ENCODE measurements at regions not wholly inside any gene's neighbourhood (a gene's known extent, or its start where the extent isn't known, plus 50 kb on each side); places are given as distances from the start of the nearest gene placed in this dataset.

GRCh38 chr9:38295764-38296163 lies 96.7 kb upstream of the ALDH1B1 start:
- H3K4me3 ChIP-seq (ENCODE audit: low read depth, low read length): no peak overlapping the region
- no peak for TF ChIP-seq CTCF (IDR thresholded peaks at IDR 0.05; ENCODE audit: control insufficient read depth, extremely low read depth, insufficient read depth)
- DNase-seq (ENCODE audit: low read depth): no peak

DNA sequence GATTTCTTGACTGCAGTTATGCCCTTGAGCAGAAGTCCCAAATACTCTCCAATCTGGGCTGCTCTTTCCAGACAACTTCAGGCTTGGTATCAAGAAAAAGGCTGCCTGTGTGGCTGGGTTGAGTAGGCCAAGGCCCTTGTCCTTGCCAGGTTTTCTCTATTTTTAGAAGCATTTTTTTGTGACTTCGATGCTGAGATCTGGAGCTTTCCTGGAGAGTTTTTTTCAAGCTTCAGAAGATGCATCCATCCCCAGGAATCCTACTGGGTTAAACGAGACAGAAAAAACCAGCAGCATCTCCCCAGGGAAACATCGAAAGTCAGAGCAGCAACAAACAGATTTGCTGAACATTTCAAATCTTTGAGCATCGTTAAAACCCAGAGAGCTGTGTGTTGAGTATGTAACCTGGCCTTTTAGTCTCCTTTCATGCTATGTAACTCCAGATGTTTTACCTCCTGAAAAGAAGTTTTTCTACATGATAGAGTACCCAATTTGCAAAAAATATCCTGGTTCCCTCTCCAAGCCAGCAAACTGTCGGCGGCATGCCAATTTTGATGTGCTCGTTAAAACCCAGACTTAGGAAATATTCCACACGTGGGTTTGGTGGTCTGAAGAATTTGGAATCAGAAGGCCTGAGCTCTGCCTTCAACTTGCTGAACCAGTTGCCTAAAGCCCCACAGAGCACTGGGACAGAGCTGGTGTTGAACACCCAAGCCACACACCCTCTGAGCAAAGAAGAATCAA lies 98.1 kb upstream of the ALDH1B1 start:
- H3K4me3 ChIP-seq (ENCODE audit: low read depth, low read length): no peak overlapping the region
- no peak for DNase-seq (ENCODE audit: low read depth)
- no peak for TF ChIP-seq CTCF (IDR thresholded peaks at IDR 0.05; ENCODE audit: control insufficient read depth, extremely low read depth, insufficient read depth)

- no peak for DNase-seq (ENCODE audit: low read depth)
- TF ChIP-seq CTCF (IDR thresholded peaks at IDR 0.05; ENCODE audit: control insufficient read depth, extremely low read depth, insufficient read depth): no peak
- no peak overlapping the region for H3K4me3 ChIP-seq (ENCODE audit: low read depth, low read length)
Measured at GRCh38 chr9:38293022-38293421, 99.5 kb upstream of the ALDH1B1 start.

DNA sequence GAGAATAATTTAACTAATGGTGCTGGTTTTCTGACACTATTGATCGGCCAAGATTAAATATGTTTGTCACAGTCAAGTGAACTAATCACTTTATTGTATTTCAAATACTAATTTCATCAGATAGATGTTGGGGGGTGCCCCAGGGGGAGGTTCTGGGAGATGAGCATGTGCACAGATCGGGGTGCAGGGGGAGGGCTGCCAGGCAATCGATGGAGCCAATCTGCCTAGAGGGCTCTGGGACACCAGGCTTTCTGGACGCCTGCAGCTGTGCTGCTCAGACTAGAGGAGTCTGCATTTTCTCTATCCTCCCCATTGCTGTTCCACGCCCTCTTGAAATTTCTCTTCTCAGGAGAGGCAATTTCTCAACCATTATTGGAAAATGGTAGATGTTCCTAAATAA lies 100.0 kb upstream of the ALDH1B1 start:
- TF ChIP-seq CTCF (IDR thresholded peaks at IDR 0.05; ENCODE audit: control insufficient read depth, extremely low read depth, insufficient read depth): no peak
- no peak overlapping the region for H3K4me3 ChIP-seq (ENCODE audit: low read depth, low read length)
- no peak for DNase-seq (ENCODE audit: low read depth)

DNA sequence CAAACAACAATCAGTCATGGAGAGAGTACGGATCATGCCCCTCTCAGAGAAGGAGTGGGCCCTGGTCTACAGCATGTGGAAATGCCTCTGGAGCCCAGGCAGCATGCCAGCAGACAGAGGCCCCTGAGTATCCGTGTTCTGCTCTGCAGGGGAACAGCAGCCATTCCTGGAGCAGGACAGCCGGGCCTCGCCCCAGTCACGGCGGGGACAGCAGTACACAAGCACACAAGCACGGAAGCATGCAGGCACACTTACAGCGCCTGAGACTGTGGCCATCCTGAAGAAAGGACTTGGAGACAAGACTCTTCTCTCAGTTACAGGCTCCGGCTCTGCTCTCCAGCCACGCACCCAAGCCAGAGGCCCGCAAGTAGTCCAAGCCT lies 102.6 kb upstream of the ALDH1B1 start:
- TF ChIP-seq CTCF (IDR thresholded peaks at IDR 0.05; ENCODE audit: control insufficient read depth, extremely low read depth, insufficient read depth): no peak
- no peak overlapping the region for H3K4me3 ChIP-seq (ENCODE audit: low read depth, low read length)
- no peak for DNase-seq (ENCODE audit: low read depth)

DNA sequence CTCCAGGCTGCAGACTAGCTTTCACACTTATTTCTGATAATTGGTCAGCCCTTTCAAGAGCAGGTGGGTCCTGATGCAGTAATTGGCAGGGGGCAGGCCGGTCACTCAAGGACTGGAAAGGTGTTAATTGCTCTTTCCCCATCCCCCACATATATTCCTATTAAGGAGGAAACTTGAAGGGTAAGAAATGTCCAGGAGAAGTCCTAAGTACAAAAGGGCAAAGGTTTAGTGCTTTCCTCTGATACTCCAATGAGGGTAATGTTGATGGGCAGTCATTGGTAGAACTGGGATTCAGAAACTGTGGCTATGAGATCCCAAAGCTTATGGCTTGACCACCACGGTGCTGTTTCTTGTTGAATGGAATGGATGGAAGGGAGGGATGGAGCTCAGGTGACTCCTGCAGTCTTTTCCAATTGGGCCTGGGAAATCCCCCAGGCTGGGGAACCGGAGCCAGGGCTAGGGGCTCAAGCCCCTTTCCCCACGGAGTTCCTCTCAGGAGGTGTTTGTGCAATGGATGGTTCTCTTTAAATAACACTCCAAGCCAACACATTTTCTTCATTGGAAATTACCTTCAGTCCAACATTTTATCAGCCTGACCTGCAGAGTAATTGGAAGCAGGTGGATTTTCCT lies 103.2 kb upstream of the ALDH1B1 start:
- no peak overlapping the region for H3K4me3 ChIP-seq (ENCODE audit: low read depth, low read length)
- TF ChIP-seq CTCF (IDR thresholded peaks at IDR 0.05; ENCODE audit: control insufficient read depth, extremely low read depth, insufficient read depth): no peak
- no peak for DNase-seq (ENCODE audit: low read depth)

- no peak for DNase-seq (ENCODE audit: low read depth)
- no peak overlapping the region for H3K4me3 ChIP-seq (ENCODE audit: low read depth, low read length)
- TF ChIP-seq CTCF (IDR thresholded peaks at IDR 0.05; ENCODE audit: control insufficient read depth, extremely low read depth, insufficient read depth): no peak
Measured at GRCh38 chr9:38288502-38288901, 104.0 kb upstream of the ALDH1B1 start.

Measured in LNCaP clone FGC (cell line).